GM12872 (cell line): ENCODE measurements at regions not wholly inside any gene's neighbourhood (a gene's known extent, or its start where the extent isn't known, plus 50 kb on each side); places are given as distances from the start of the nearest gene placed in this dataset.
A peak's percentile ranks its signal among the peaks of the same experiment; 100 is the strongest.

ENCODE experiments used
- CTCF ChIP-seq: IDR thresholded peaks from 3 replicates; pipeline ENCODE4 v1.5.1; 2011; ENCODE audit warnings: low read depth, mild to moderate bottlenecking, low read length, moderate library complexity; ENCODE audit not compliant: insufficient read depth

DNA sequence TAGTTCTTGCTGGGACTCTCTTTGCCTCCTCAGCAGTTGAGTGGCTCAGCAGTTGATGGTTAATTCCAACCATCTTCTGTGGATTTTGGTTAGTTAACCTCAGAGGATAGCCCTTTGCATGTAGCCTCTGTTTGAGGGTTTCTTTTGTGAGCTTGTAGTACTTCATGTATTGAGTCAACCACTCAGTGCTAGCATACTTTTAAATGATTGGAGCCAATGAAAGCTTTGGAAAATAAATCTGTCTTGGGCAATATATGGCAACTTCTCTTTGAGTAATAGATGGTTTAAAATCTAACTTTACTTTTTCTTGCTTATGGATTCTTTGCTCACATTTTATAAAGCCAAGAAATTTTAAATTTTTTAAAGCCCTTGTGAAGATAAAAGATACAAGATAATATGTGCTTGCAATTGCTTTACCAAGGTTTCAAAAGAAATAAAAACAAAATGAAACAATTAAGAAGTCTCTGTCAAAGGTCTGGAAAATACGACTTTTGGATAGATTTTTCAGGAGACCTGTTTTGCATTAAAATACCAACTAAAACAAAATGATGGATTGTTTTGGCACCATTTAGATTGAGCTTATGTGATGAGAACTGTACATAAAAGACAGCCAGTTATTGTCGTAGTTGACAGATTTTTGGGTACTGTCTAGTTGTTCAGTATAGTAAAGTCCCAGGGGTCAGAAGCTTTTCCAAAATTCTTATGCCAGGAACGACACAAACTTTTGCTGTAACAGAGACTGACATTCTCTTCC is 181.9 kb downstream of the SPRY1 start:
- TF ChIP-seq CTCF: no peak

DNA sequence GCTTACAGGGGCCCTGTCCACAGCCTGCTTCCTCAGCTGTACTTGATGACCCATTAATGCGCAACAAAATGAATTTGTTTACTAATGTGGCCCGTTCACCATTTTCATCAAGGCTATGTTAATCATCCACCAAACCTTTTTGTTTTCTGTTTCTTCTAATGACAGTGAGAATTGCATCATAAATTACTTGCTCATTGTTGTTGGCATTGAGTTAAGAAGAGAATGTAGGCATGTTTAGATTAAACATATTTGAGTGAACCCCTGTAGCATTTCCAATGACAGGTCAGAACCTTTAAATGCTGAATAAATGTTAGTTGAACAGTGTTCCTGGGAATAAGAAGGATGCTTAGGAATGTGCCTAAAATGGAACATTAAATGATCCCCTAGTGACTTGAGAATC is 183.4 kb downstream of the SPRY1 start:
- no peak for TF ChIP-seq CTCF

DNA sequence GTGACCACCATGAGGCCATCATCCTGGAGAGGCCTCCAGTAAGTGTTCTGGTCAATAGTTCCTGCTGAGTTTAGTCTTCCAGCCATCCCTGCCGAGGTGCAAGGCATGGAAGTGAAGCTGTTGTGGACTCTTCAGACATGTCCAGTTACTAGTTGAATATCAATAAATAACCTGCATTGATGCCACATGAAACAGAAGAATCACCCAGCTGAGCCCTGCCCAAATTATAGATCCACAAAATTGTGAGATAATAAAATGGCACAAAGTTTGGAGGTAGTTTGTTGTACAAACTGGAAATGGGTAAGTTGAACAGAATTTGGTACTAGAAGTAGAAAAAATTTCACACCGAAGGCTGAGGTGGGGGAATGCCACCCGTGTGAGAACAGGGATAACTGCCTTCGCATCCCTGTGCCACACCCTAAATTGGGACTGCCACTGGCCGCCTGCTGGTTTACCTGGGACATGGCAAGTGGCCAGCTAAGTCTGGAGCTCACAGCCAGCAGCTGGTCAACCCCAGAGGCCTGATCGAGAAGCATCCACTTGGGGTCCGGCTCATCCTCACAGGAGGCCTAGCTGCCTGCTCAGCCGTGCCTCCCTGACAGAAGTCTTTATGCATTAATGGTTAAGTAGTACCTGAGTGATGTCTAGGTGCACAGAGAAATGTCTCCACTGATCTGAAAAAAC is 184.5 kb downstream of the SPRY1 start:
- 0 out of 3 replicates have a peak, but pooled peaks have one; percentile 18 for TF ChIP-seq CTCF

DNA sequence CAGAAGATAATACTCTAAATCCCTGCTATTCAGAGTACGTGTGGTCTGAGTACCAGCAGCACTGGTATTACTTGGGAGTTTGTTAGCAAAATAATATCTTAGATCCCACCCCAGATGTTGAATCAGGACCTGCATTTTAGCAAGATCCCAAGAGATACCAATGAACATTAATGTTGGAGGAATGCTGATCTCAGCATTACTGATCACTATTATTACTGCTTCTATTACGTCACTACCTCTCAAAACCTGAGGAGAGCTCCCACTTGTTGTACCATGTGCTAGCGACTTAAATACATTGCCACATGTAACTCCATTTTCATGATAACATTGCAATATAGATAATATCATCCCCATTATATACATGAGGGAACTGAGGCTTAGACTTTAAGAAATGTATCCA is 185.2 kb downstream of the SPRY1 start:
- TF ChIP-seq CTCF: no peak

GRCh38 chr4:123583043-123583442 is 186.4 kb downstream of the SPRY1 start:
- TF ChIP-seq CTCF: no peak

GRCh38 chr4:123585111-123585510 is 188.5 kb downstream of the SPRY1 start:
- no peak for TF ChIP-seq CTCF

DNA sequence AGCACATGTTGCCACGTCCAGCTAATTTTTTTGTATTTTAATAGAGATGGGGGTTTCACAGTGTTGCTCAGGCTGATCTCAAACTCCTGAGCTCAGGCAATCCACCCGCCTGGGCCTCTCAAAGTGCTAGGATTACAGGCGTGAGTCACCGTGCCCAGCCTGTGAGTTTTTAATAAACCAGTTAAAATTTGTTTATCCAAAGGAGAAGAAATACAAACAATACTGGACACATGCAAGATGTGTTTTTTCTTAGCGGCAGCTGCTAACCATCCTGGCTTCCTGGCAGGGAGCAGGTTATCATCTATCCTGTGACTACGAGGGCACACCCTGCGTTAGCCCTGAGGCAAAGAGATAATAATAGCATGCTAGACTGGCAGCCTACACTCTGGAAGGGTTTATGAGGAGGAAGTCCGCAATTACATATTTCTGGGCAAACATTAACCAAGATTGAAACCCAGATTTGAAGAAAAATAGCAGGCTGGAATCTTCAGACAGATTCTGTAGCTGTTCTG is 191.4 kb downstream of the SPRY1 start:
- no peak for TF ChIP-seq CTCF
